OCI-LY3 (cell line): ENCODE measurements at regions not wholly inside any gene's neighbourhood (a gene's known extent, or its start where the extent isn't known, plus 50 kb on each side); places are given as distances from the start of the nearest gene placed in this dataset.

Experiments used
- EZH2phosphoT487 ChIP-seq: fragments of 200-600 bp; shearing (Covaris generic); IDR thresholded peaks from 2 replicates; pipeline ENCODE4 v1.6.1; 2018; ENCODE audit warnings: antibody characterized with exemption, mixed run types, low read depth
- TF ChIP-seq, protein P1 (sequence below): fragments of 200-600, 300-600 bp; sonication (generic); IDR thresholded peaks from 2 replicates; pipeline ENCODE4 v1.5.1; 2014; ENCODE audit warnings: antibody characterized with exemption, low read length, low read depth

DNA sequence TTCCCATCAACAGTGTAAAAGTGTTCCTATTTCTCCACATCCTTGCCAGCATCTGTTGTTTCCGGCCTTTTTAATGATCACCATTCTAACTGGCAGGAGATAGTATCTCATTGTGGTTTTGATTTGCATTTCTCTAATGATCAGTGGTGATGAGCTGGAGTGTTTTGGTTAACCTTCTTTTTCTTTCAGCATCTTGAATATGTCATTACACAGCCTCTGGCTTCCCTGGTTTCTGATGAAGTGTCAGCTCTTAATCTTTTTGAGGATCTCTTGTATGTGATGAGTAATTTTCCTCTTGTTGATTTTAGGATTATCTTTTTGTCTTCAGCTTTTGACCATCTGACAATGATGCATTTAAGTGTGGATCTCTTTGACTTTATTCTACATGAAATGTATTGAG lies 133.2 kb upstream of the GRIK3 start:
- TF ChIP-seq, protein P1, sequence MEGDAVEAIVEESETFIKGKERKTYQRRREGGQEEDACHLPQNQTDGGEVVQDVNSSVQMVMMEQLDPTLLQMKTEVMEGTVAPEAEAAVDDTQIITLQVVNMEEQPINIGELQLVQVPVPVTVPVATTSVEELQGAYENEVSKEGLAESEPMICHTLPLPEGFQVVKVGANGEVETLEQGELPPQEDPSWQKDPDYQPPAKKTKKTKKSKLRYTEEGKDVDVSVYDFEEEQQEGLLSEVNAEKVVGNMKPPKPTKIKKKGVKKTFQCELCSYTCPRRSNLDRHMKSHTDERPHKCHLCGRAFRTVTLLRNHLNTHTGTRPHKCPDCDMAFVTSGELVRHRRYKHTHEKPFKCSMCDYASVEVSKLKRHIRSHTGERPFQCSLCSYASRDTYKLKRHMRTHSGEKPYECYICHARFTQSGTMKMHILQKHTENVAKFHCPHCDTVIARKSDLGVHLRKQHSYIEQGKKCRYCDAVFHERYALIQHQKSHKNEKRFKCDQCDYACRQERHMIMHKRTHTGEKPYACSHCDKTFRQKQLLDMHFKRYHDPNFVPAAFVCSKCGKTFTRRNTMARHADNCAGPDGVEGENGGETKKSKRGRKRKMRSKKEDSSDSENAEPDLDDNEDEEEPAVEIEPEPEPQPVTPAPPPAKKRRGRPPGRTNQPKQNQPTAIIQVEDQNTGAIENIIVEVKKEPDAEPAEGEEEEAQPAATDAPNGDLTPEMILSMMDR: no peak
- no peak for TF ChIP-seq EZH2phosphoT487
